SK-MEL-5 (cell line): ENCODE measurements at regions not wholly inside any gene's neighbourhood (a gene's known extent, or its start where the extent isn't known, plus 50 kb on each side); places are given as distances from the start of the nearest gene placed in this dataset.

Source experiments
- DNase-seq: peaks from one replicate; pipeline ENCODE4 v3.0.0-alpha.2; 2016; ENCODE audit warnings: low read depth, low spot score
- in situ Hi-C: cut with HindIII; loops from 2 replicates; pipeline ENCODE4 v1.10.0; 2016; ENCODE audit warnings: low sequenced_read_pairs, high pct_unique_total_duplicates, low pct_unique_long_range_greater_than_20kb

DNA sequence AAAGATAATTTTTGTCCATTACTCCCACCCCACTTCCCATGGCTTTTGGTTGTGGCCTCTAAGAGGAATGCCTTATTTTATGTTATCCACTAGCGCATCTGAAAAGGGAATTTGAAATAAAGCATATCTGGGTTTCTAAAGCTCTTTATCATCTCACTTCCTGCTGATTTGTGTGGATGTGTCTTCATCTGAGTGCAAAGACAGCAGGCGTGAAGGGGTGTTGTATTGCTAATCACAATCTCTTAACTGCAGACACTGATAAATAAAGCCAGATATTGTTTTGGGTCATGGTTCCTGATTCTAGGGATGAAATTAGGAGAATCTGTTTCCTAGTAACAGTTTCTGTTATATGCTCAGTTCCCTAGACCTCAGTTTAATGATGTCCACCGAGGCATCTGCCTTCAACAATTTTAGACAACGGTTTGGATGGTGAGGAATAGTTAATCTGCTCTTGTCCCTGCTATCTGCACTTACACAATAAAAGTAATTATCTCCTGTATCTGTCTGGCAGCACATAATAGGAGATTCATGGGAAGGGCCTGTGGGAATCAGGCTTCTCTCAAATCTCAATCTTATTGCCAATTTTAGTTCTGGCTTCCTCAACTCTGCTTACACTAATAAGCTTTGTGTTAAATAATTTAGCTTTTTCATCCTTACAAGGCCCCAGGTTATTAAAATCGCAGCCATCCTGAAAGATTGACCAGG lies 517.9 kb upstream of the ATXN8OS start:
- DNase-seq: no peak
- in situ Hi-C loops: no loop called here

DNA sequence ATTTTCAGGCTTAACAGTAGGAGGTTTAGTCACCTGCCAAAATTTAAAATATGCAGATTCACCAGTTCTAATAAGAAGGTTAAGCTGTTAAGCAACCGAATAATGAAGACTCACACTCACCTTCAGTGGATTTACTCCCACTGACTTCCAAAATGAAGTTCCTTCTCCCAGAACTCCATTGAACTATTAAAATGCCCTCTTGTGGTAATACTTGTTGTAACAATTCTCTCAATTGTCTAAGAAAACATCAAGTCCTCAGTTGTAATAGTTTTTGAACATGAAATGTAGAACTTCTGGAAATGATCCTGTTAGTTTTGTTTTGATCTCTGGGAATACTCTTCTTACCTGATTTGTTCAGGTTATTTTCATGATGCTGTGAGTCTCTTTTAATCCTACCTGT lies 522.0 kb upstream of the ATXN8OS start:
- in situ Hi-C loops: no loop called here
- DNase-seq: peak; percentile 45

DNA sequence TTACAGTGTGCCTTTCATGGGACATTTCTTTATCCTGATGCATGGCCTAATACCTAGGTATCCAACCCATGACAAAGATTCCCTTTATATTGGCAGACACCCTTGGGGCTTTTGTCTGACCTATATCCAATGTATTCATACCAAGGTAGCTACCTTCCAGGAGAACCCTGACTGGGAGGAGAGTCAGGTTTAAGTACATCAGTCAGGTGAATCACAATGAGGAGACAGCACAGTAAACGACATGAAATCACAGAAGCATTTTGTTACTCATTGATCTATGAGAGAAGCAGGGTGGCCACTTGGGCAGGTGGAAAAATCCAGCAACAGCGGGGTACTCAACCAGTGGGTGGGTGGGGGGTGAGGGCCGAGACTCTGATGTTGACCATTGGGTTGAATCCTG lies 527.4 kb upstream of the ATXN8OS start:
- DNase-seq: no peak
- in situ Hi-C loops: no loop called here

DNA sequence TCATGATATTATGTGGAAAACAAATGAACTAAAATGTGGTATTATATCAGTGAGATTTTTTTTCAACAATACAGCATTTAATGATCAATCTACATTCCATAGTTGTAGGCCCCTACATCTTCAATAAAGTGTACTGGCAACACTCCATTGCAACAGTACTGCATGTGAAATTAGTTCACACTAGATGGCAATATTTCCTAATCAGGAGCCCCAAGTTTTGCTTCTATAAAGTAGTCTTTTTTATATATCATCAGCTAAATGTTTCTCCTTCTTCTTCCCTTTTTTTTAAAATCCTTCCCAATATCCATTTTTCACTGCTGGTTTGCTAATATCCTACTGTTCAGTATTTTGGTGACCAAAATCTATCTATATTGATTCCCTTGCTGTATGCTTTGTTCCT lies 528.3 kb upstream of the ATXN8OS start:
- DNase-seq: peak; percentile 23

DNA sequence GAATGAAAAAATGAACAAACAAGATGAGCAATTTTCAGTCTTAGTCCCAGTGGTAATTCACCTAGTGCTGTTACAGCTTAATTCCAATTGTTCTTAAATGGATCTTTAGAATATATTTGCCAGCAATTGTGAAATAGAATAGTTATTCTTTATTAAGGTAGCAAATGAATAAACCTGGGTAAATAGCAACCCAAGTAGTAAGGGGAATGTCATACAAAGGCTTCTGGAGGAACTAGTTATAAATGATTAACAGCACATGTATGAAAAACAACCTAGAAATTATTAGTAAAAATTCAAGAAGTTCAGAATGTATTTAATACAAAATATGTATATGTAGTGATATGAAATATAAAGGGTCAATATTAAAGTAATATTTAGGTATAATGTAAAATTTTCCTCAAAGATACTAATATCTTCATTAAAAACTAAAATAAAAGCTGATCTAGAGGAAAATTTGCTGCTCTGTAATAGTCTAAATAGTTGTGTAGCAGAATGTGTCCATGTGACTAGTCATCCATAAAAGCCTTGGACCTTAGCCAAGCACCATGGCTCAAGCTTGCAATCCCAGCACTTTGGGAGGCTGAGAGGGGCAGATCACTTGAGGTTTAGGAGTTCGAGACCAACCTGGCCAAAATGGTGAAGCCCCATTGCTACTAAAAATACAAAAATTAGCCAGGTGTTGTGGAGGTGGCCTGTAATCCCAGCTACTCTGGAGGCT lies 535.9 kb upstream of the ATXN8OS start:
- DNase-seq: no peak
- in situ Hi-C loops: no loop called here

More for the DNA sequence above, 528.3 kb upstream of the ATXN8OS start:
- in situ Hi-C loops: no loop called here

DNA sequence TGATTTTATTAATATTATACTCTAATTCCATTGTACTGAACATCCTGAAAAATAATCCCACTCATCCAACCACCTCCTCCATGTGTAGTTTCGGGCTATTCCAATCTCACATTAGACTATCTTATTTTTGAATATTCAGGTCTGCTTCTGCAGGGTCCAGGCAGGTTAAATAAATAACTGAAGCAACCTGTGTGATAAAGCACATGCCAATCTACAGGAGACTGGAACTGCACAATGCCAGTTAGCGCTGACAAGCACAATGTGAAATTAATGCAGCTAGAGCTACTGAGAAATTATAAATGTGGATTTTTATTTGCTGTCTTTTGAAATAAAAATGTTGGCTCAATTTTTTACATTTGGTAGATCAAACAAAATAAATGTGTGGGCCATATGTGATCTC lies 540.1 kb upstream of the ATXN8OS start:
- in situ Hi-C loops: no loop called here
- DNase-seq: no peak

DNA sequence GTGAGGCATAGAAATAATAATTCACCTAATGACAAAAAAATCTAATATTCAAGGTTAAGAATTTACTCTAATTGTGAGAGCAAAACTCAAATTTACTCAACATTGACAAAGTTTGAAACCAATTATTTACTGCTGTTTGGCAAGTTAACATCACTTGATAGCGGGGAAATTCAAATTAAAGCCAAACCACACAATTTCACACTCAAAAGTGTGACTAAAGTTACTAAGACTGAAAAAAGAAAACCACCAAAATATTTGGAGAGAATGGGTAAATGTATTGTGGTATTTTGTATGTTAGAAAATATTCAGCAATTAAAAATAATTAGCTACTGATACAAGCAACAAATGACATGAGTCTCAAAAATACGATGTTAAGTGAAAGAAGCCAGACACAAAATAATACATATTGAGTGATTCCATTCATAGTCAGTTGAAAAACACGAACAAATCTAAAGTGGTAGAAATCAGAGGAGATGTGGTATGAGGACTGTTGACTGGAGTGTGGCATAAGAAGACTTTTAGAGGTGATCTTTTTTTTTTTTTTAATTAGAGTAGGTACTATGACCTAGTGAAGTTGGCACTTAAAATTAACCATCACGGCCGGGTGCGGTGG lies 541.4 kb upstream of the ATXN8OS start:
- DNase-seq: no peak
- in situ Hi-C loops: no loop called here

DNA sequence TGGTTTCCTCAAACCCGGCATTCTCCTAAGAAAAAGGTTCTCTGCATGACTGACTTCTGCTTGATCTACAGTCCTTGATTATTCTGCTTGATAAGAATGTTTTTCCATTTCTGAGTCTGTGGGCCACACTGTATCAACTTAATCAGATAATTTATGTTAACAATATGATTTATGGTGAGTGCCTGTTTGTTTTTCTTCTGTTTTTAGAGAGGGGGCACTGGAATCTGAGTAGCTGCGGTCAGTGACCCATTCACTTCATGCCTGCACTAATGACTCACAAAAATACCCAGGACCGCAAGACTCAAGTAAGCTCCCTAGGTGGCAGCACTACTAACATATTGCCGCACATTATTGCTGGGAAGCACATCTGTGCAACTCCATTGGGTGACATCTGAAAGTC lies 542.3 kb upstream of the ATXN8OS start:
- peak; percentile 80 for DNase-seq
- in situ Hi-C loops: no loop called here

DNA sequence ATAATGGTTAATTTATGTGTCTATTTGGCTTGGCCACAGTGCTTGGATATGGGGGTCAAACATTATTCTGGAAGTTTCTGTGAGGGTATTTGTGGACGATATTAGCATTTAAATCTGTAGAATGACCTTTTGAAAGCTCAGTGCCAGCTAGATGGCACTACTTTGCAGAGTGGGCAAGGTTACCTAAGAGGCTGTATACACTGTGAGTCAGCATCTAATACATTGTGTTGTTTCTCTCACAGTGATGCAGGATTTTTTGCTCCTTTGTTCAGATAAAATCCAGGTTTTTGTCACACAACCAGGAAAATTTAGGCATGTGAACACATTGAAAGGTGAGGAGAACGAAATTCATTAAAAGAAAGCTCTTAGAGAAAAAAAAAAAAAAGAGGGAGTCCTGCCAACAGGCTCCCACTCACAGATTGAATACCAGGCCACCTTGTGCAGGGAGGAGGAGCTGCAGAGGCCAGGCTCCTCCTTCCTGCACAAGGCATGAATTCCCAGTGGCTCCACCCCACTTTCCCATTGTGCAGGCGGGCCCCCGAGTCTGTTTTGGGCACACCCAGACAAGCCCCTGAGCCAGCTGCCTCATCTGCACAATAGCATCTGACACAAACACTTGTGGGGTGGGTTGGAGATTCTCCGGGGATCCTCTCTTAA lies 551.0 kb upstream of the ATXN8OS start:
- in situ Hi-C loops: no loop called here
- DNase-seq: no peak

DNA sequence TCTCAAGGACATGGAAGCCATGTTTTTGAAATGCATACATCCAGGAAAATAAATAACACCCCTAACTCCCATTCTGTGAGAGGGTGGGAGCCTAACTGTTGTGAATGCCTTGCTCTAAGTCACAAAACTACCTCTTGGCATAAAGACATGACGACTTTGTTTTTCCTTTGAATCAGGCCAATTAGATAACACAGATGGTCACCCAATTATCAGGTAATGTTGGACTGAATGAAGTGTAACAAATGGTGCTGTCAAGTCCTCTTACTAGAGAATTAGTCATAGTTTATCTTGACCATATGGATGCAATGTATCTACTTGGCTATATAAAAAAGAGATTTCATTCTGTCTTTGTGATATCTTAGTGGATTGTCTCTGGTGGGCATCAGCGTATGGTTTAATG lies 553.6 kb upstream of the ATXN8OS start:
- in situ Hi-C loops: no loop called here
- no peak for DNase-seq

DNA sequence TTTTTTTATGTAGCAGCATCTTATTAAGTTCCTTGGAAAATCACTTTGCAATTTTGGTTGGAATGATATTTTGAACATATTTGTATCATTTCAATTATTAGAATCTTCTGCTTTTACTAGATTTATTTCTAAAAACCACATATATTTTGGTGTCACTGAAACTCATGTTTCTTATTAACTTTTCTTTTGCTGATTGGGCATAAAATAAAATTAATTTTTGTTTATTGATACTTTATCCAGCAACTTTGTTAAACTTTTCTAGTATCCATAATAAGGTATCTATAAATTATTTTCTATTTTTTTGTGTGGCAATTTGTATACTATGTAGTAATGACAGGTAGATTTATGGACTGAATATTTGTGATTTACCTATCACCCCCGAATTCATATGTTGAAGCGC lies 556.4 kb upstream of the ATXN8OS start:
- in situ Hi-C loops: no loop called here
- DNase-seq: no peak

DNA sequence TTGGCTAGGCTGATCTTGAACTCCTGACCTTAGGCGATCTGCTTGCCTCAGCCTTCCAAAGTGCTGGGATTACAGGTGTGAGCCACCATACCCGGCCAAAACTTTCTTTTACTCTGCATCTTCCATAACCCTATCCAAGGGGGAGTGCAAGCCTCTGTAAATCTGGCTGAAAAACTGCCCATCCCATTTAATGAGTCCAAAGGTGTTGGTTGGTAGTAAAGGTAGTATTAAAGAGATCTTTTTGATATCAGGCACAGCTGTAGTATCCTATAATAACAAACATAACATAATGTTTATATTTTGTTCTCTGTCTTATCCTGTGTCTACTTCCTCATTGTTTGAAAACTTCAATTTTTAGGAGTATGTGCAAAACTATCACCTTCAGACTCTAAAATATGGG lies 559.8 kb upstream of the ATXN8OS start:
- no peak for DNase-seq
- in situ Hi-C loops: no loop called here

DNA sequence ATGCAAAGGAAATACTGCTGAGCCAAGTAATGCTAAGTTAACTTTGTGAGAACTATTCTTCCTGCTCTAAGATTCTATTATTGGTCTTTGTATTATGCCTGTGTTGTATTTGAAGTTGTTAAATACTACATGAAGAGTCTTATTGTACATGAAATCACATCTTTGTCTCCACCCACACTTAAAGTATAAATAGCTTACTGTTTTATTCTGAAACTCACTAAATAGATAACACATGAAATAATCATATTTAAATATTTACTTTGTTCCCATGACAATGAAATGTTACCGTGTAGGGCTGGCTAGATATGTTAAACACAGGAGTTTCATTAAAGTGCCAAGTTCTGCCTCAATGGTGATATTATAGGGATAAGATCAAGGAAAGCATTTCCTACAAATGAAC lies 562.1 kb upstream of the ATXN8OS start:
- peak; percentile 16 for DNase-seq
- in situ Hi-C loops: no loop called here

DNA sequence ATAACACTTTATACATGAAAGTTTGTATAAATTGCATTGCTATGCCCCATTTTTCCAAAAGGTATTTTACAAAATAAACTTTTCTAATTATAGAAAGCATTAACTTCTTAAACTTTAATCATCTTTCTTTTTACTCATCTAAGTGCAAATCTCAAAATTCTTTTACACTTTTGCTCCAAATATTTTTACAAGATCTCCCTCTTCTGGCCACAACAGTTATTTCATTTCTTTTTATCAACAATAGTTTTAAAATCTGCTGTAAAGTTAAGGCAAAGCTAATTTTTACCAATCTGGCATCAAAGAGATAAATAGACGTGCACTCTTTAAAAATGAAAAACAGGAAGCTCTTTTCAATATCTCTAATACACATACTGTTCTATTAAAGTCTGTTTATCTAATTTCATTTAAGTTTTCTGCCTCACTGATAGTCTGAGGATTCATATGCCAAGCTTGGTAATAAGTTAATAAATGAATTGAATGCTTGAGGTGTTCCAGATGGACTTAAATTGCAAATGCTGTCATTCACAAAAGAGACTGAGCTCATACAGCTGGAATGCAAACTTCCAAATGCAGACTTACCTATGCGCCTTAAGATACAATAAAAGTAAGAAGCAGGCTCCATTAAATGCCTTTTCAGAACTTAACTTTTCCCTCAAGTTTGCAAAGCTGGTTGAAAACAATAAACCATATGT lies 583.0 kb upstream of the ATXN8OS start:
- in situ Hi-C loops: no loop called here

DNA sequence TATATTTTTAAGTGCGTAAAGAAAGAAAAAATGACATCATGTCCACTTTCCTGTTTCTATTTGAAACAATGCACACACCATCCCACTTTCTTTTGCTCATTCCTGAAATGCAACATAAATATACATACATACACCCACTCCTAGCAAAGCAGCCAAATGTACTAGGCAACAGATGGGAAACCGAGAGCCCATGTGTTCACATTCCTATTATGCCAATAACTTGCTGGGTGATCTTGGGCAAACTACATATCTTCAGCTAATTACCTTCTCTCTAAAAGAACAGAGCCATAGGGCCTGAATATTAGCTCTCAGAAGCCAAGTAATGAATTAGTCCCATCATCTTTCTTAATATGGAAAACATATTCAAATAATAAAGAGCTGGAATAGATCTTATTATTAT lies 610.6 kb upstream of the ATXN8OS start:
- in situ Hi-C loops: no loop called here

More for the DNA sequence above, 583.0 kb upstream of the ATXN8OS start:
- peak; percentile 31 for DNase-seq

DNA sequence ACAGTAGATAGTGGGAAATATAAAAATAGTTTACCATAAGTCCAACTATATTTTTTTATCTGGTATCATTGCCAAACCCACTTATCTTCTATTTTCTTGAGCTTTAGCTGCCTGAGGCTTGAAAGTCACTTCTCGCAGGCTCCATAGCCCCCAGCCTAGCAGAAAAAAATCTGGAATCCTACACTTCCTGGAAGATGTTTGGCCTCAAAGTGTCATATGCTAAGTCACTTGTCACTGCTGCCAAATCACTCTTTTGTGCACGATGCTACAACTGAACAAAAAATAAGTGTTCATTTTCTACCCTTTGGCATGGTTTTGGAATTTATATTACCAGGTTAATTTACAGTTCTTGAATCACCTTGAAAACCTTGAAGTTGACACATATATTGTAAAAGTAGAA lies 612.5 kb upstream of the ATXN8OS start:
- in situ Hi-C loops: no loop called here
- DNase-seq: no peak

More for the DNA sequence above, 610.6 kb upstream of the ATXN8OS start:
- no peak for DNase-seq

DNA sequence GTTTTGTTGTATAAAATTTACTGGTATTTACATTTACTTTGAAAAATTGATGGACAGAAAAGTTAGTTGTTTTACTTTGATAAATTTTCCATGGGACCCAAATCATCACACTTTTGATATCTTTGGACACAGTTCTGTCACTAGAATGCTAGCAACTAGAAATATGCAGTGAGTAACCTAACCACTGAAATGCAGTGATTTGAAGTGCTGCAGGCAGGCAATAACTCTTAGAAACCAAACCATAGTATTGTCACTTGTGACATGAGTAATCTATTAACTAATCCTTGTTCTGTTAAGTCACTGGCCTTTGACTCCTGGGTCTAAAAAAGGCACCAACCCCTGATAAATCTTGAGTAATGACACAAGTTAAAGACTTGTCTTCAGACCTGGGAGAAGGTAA lies 620.0 kb upstream of the ATXN8OS start:
- no peak for DNase-seq
- in situ Hi-C loops: no loop called here

DNA sequence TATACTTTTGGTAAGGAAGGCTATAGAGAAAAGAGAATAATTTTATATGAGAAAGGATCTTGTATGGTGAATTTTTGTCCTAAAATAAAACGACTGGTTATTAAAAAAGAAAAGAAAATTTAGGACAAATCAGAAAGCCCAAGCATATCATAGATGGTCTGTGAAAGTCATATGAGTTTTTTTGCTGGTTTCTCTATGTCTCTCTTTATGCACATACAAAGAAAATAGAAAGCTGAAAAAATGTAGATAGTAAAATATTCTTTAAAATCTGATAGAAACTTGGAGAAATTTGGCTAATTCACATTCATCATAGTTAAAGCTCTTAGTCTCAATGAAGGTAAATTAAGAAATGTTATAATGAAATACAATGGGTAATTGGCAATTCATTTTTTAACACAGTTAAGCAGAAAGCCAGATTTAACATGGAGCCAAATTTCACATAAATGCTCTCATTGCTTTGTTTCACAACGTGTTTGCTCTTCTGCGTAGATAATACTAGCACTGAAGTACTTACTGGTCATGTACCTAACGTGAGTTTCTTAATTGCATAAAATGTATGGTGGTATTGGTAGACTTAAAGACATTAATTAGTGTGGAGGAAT lies 621.5 kb upstream of the ATXN8OS start:
- no peak for DNase-seq
- in situ Hi-C loops: no loop called here
